NB4 (cell line): ENCODE measurements at regions not wholly inside any gene's neighbourhood (a gene's known extent, or its start where the extent isn't known, plus 50 kb on each side); places are given as distances from the start of the nearest gene placed in this dataset.

Source experiments
- POLR2A ChIP-seq: IDR thresholded peaks from 2 replicates; pipeline ENCODE4 v1.6.1; 2011; ENCODE audit warnings: mild to moderate bottlenecking; ENCODE audit not compliant: insufficient read length; ENCODE audit errors: extremely low read depth
- TF ChIP-seq, protein P1 (sequence below): IDR thresholded peaks from one replicate; pipeline ENCODE4 v1.5.1; 2012; ENCODE audit warnings: low read depth, low read length
- TF ChIP-seq, protein P2 (sequence below): IDR thresholded peaks from 2 replicates; pipeline ENCODE4 v1.6.1; 2011; ENCODE audit warnings: low read depth, low read length

DNA sequence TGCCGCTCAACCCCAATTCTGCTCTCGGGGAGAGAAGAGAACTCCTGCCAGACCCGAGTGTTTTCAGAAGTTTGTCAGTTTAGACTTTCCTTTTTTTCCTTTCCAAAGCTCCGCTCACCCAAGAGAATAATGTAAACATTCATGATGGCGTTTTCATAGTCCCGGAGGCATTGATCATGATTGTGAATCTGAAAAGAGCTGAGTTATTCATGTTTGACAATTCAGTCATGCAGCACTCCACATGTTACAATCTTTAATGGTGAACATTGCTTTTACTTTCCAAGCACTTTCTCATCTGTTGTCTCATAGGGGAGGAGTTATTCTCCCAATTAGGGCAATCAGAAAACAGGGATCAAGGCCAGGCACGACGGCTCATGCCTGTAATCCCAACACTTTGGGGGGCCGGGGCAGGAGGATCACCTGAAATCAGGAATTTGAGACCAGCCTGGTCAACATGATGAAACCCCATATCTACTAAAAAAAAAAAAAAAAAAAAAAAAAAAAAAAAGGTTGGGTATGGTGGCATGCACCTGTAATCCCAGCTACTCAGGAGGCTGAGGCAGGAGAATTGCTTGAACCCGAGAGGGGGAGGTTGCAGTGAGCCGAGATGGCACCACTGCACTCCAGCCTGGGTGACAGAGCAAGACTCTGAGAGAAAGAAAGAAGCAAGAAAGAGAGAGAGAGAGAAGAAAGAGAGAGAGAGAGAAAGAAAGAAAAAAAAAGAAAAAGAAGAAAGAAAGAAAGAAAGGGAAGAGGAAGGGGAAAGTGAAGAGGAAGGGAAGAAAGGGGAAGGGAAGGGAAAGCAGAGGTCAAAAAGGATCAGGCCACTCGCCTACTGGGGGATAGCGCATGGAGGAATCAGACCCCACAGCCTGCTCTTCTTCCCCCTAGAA lies 70.0 kb upstream of the TNRC6C start:
- TF ChIP-seq, protein P1, sequence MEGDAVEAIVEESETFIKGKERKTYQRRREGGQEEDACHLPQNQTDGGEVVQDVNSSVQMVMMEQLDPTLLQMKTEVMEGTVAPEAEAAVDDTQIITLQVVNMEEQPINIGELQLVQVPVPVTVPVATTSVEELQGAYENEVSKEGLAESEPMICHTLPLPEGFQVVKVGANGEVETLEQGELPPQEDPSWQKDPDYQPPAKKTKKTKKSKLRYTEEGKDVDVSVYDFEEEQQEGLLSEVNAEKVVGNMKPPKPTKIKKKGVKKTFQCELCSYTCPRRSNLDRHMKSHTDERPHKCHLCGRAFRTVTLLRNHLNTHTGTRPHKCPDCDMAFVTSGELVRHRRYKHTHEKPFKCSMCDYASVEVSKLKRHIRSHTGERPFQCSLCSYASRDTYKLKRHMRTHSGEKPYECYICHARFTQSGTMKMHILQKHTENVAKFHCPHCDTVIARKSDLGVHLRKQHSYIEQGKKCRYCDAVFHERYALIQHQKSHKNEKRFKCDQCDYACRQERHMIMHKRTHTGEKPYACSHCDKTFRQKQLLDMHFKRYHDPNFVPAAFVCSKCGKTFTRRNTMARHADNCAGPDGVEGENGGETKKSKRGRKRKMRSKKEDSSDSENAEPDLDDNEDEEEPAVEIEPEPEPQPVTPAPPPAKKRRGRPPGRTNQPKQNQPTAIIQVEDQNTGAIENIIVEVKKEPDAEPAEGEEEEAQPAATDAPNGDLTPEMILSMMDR = no peak
- TF ChIP-seq POLR2A = no peak
- TF ChIP-seq, protein P2, sequence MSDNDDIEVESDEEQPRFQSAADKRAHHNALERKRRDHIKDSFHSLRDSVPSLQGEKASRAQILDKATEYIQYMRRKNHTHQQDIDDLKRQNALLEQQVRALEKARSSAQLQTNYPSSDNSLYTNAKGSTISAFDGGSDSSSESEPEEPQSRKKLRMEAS = no peak
